Skeletal muscle satellite cell (primary cell): ENCODE measurements at regions not wholly inside any gene's neighbourhood (a gene's known extent, or its start where the extent isn't known, plus 50 kb on each side); places are given as distances from the start of the nearest gene placed in this dataset.

Source experiments
- H3K27me3 ChIP-seq: 2 replicates; pipeline ENCODE4 v1.7.0; 2013; ENCODE audit warnings: low read length; ENCODE audit not compliant: control insufficient read depth, insufficient read depth
- H3K36me3 ChIP-seq: 2 replicates; pipeline ENCODE4 v1.7.0; 2013; ENCODE audit warnings: mild to moderate bottlenecking, control low read depth, low read length; ENCODE audit not compliant: insufficient read depth
- H3K4me1 ChIP-seq: 2 replicates; pipeline ENCODE4 v1.7.0; 2013; ENCODE audit warnings: low read length; ENCODE audit not compliant: control insufficient read depth, insufficient read depth
- H3K4me2 ChIP-seq: 2 replicates; pipeline ENCODE4 v1.7.0; 2013; ENCODE audit warnings: mild to moderate bottlenecking, low read length
- H3K4me3 ChIP-seq: 2 replicates; pipeline ENCODE4 v1.7.0; 2013; ENCODE audit warnings: low read length
- H3K9ac ChIP-seq: 2 replicates; pipeline ENCODE4 v1.7.0; 2013; ENCODE audit warnings: mild to moderate bottlenecking, low read depth, low read length, moderate library complexity
- H3K9me3 ChIP-seq: replicated peaks from 2 replicates; pipeline ENCODE4 v1.7.0; 2013; ENCODE audit warnings: mild to moderate bottlenecking, control low read depth, low read length

- Histone ChIP-seq H3K36me3 (no peaks in the 10 kb centered on the region), H3K4me2 (no peak overlapping the region), H3K4me1 (no peaks in the 10 kb centered on the region), H3K9me3 (no peaks in the 10 kb centered on the region), H3K27me3 (no peaks in the 10 kb centered on the region), H3K4me3 (no peak overlapping the region), H3K9ac (no peak overlapping the region)
Observed at GRCh38 chr2:5888126-5888525, 195.9 kb downstream of the SOX11 start.

- H3K4me3 ChIP-seq, result no peak overlapping the region
- H3K9ac ChIP-seq, result no peak overlapping the region
- no peaks in the 10 kb centered on the region for H3K27me3 ChIP-seq
- H3K4me2 ChIP-seq, result no peak overlapping the region
- H3K9me3 ChIP-seq, result no peaks in the 10 kb centered on the region
- no peaks in the 10 kb centered on the region for H3K36me3 ChIP-seq
- H3K4me1 ChIP-seq, result no peaks in the 10 kb centered on the region
Observed at GRCh38 chr2:5889519-5889918, 197.3 kb downstream of the SOX11 start.

GRCh38 chr2:5894355-5894754 lies 202.2 kb downstream of the SOX11 start:
- H3K9ac ChIP-seq, result no peak overlapping the region
- no peak overlapping the region for H3K4me3 ChIP-seq
- H3K9me3 ChIP-seq, result no peaks in the 10 kb centered on the region
- no peaks in the 10 kb centered on the region for H3K27me3 ChIP-seq
- H3K36me3 ChIP-seq, result no peaks in the 10 kb centered on the region
- H3K4me1 ChIP-seq, result no peaks in the 10 kb centered on the region
- no peak overlapping the region for H3K4me2 ChIP-seq

GRCh38 chr2:5895284-5895683 lies 203.1 kb downstream of the SOX11 start:
- Histone ChIP-seq H3K4me1 (no peaks in the 10 kb centered on the region), H3K9ac (no peak overlapping the region), H3K27me3 (no peaks in the 10 kb centered on the region), H3K4me3 (no peak overlapping the region), H3K4me2 (no peak overlapping the region), H3K9me3 (no peaks in the 10 kb centered on the region), H3K36me3 (no peaks in the 10 kb centered on the region)

GRCh38 chr2:5897249-5897648 lies 205.1 kb downstream of the SOX11 start:
- Histone ChIP-seq H3K4me1 (no peaks in the 10 kb centered on the region), H3K4me3 (no peak overlapping the region), H3K36me3 (no peaks in the 10 kb centered on the region), H3K4me2 (no peak overlapping the region), H3K27me3 (no peaks in the 10 kb centered on the region), H3K9me3 (no peaks in the 10 kb centered on the region), H3K9ac (no peak overlapping the region)

GRCh38 chr2:5898667-5899066 lies 206.5 kb downstream of the SOX11 start:
- Histone ChIP-seq H3K4me3 (no peak overlapping the region), H3K27me3 (no peaks in the 10 kb centered on the region), H3K9me3 (no peaks in the 10 kb centered on the region), H3K9ac (no peak overlapping the region), H3K36me3 (no peaks in the 10 kb centered on the region), H3K4me2 (no peak overlapping the region), H3K4me1 (no peaks in the 10 kb centered on the region)

- Histone ChIP-seq H3K4me3 (no peak overlapping the region), H3K4me1 (no peaks in the 10 kb centered on the region), H3K36me3 (no peaks in the 10 kb centered on the region), H3K9ac (no peak overlapping the region), H3K9me3 (no peaks in the 10 kb centered on the region), H3K27me3 (no peaks in the 10 kb centered on the region), H3K4me2 (no peak overlapping the region)
Observed at GRCh38 chr2:5905661-5906060, 213.5 kb downstream of the SOX11 start.

- Histone ChIP-seq H3K4me1 (no peaks in the 10 kb centered on the region), H3K9me3 (no peaks in the 10 kb centered on the region), H3K27me3 (no peaks in the 10 kb centered on the region), H3K9ac (no peak overlapping the region), H3K4me3 (no peak overlapping the region), H3K4me2 (no peak overlapping the region), H3K36me3 (no peaks in the 10 kb centered on the region)
Observed at GRCh38 chr2:5908071-5908470, 215.9 kb downstream of the SOX11 start.

- Histone ChIP-seq H3K27me3 (no peaks in the 10 kb centered on the region), H3K9me3 (no peaks in the 10 kb centered on the region), H3K36me3 (no peaks in the 10 kb centered on the region), H3K4me3 (no peak overlapping the region), H3K4me1 (peaks cover 14% of the 10 kb centered on the region), H3K4me2 (no peak overlapping the region), H3K9ac (no peak overlapping the region)
Observed at GRCh38 chr2:5911718-5912117, 219.5 kb downstream of the SOX11 start.

GRCh38 chr2:5913711-5914395 lies 221.7 kb downstream of the SOX11 start:
- no peak overlapping the region for H3K4me3 ChIP-seq
- H3K36me3 ChIP-seq, result no peaks in the 10 kb centered on the region
- H3K27me3 ChIP-seq, result no peaks in the 10 kb centered on the region
- peaks cover 14% of the 10 kb centered on the region for H3K4me1 ChIP-seq
- no peaks in the 10 kb centered on the region for H3K9me3 ChIP-seq
- H3K4me2 ChIP-seq, result no peak overlapping the region
- no peak overlapping the region for H3K9ac ChIP-seq

GRCh38 chr2:5914811-5915611 lies 222.8 kb downstream of the SOX11 start:
- H3K4me1 ChIP-seq, result peaks cover 14% of the 10 kb centered on the region
- no peak overlapping the region for H3K4me3 ChIP-seq
- no peaks in the 10 kb centered on the region for H3K9me3 ChIP-seq

GRCh38 chr2:5915881-5916310 lies 223.7 kb downstream of the SOX11 start:
- no peak overlapping the region for H3K4me3 ChIP-seq
- H3K36me3 ChIP-seq, result no peaks in the 10 kb centered on the region
- peaks cover 14% of the 10 kb centered on the region for H3K4me1 ChIP-seq
- no peak overlapping the region for H3K4me2 ChIP-seq
- H3K9ac ChIP-seq, result no peak overlapping the region
- no peaks in the 10 kb centered on the region for H3K9me3 ChIP-seq
- no peaks in the 10 kb centered on the region for H3K27me3 ChIP-seq

More at GRCh38 chr2:5914811-5915611, 222.8 kb downstream of the SOX11 start:
- peak overlapping the region; percentile 47 for H3K4me2 ChIP-seq
- no peaks in the 10 kb centered on the region for H3K36me3 ChIP-seq
- H3K9ac ChIP-seq, result peak overlapping the region; percentile 30
- H3K27me3 ChIP-seq, result no peaks in the 10 kb centered on the region
